Endothelial cell of umbilical vein (primary cell): ENCODE measurements at regions not wholly inside any gene's neighbourhood (a gene's known extent, or its start where the extent isn't known, plus 50 kb on each side); places are given as distances from the start of the nearest gene placed in this dataset.

ENCODE experiments used
- BruUV-seq: library from RNA; stranded (reverse); fragments of 400-500 nt; replicated peaks from 2 replicates; lab custom pipeline; 2021; lab: Mats Ljungman, UMichigan
- CTCF ChIA-PET: fragments of 300-600, 350-600 bp; sonication (Branson Sonifier 250); formaldehyde crosslinking; loops from one replicate; lab custom pipeline; 2021; ENCODE audit warnings: antibody characterized with exemption, inconsistent platforms; lab: Charles Lee
- POLR2A ChIA-PET: fragments of 300-600, 350-600 bp; sonication (Branson Sonifier 250); formaldehyde crosslinking; loops from one replicate; lab custom pipeline; 2021; ENCODE audit warnings: antibody characterized with exemption, inconsistent platforms; lab: Charles Lee
- DNase-seq: peaks from one replicate; pipeline ENCODE4 v3.0.0-alpha.2; 2011; ENCODE audit warnings: low read depth, low spot score
- FAIRE-seq: peaks from 2 replicates; lab custom pipeline; 2011; peaks lifted over from hg19 to GRCh38; lab: Jason Lieb, UNC
- H2AFZ ChIP-seq: 2 replicates; pipeline ENCODE4 v1.6.0; 2012; ENCODE audit warnings: low read depth, low read length, control low read depth, inconsistent platforms
- H3K27ac ChIP-seq: 2 replicates; pipeline ENCODE4 v1.5.1; 2011; ENCODE audit warnings: low read depth, mild to moderate bottlenecking, control low read depth, low read length, moderate library complexity; ENCODE audit not compliant: insufficient read depth
- H3K27me3 ChIP-seq, 2 experiments: 2 replicates each; pipeline versions ENCODE4 v1.6.0 to v1.6.1; 2011; ENCODE audit warnings: low read length in 2 of 2, mixed read lengths in 1 of 2; ENCODE audit not compliant: control insufficient read depth in 2 of 2, insufficient read depth in 2 of 2
- H3K36me3 ChIP-seq, 2 experiments: 2 replicates in 1 of 2; 3 replicates in 1 of 2; pipeline ENCODE4 v1.5.1; 2011; ENCODE audit warnings: low read length in 2 of 2, mild to moderate bottlenecking in 1 of 2, moderate library complexity in 1 of 2; ENCODE audit not compliant: control insufficient read depth in 2 of 2, insufficient read depth in 2 of 2; ENCODE audit errors: extremely low read depth in 1 of 2
- H3K4me1 ChIP-seq: 3 replicates; pipeline ENCODE4 v1.5.1; 2011; ENCODE audit warnings: mild to moderate bottlenecking, low read length; ENCODE audit not compliant: control insufficient read depth, insufficient read depth; ENCODE audit errors: extremely low read depth
- H3K4me2 ChIP-seq: 2 replicates; pipeline ENCODE4 v1.6.1; 2011; ENCODE audit warnings: low read length, control low read depth, mixed read lengths; ENCODE audit not compliant: insufficient read depth
- H3K4me3 ChIP-seq, 3 experiments: fragments of 200-600 bp in 1 of 3; sonication (generic), shearing (Covaris generic) in 1 of 3; replicated peaks in 1 of 3; 2 replicates each; pipeline ENCODE4 v1.5.1; 2011 to 2016; ENCODE audit warnings: control low read depth in 3 of 3, low read length in 3 of 3, mild to moderate bottlenecking in 2 of 3, inconsistent platforms in 1 of 3, low read depth in 1 of 3, moderate library complexity in 1 of 3; ENCODE audit not compliant: insufficient read depth in 1 of 3
- H3K79me2 ChIP-seq: 2 replicates; pipeline ENCODE4 v1.6.0; 2012; ENCODE audit warnings: low read length, inconsistent platforms; ENCODE audit not compliant: control insufficient read depth, insufficient read depth
- H3K9ac ChIP-seq: replicated peaks from 2 replicates; pipeline ENCODE3; 2011; ENCODE audit warnings: low read length, control low read depth; ENCODE audit not compliant: insufficient read depth; ENCODE audit errors: extremely low read depth
- H3K9me1 ChIP-seq: replicated peaks from 3 replicates; pipeline ENCODE4 v1.6.0; 2011; ENCODE audit warnings: mild to moderate bottlenecking, low read length; ENCODE audit not compliant: control insufficient read depth, insufficient read depth; ENCODE audit errors: extremely low read depth
- H3K9me3 ChIP-seq: replicated peaks from 2 replicates; pipeline ENCODE4 v1.5.1; 2012; ENCODE audit warnings: low read length, inconsistent platforms; ENCODE audit not compliant: control insufficient read depth, insufficient read depth
- H4K20me1 ChIP-seq: replicated peaks from 2 replicates; pipeline ENCODE3; 2011; ENCODE audit warnings: mild to moderate bottlenecking, low read length; ENCODE audit not compliant: control insufficient read depth, insufficient read depth; ENCODE audit errors: extremely low read depth
- EZH2 ChIP-seq: IDR thresholded peaks from 2 replicates; pipeline ENCODE4 v1.6.1; 2012; ENCODE audit warnings: borderline replicate concordance, low read depth, mild to moderate bottlenecking, moderate library complexity, low read length, inconsistent platforms; ENCODE audit not compliant: severe bottlenecking
- JUN ChIP-seq: IDR thresholded peaks from 2 replicates; pipeline ENCODE4 v1.6.1; 2011; ENCODE audit warnings: borderline replicate concordance, low read depth; ENCODE audit not compliant: insufficient read length, insufficient read depth
- MYC ChIP-seq: IDR thresholded peaks from one replicate; pipeline ENCODE4 v1.6.1; 2011; ENCODE audit warnings: mild to moderate bottlenecking, low read depth, low read length
- POLR2A ChIP-seq: IDR thresholded peaks from 2 replicates; pipeline ENCODE4 v1.6.1; 2012; ENCODE audit warnings: low read depth, mild to moderate bottlenecking, control low read depth, low read length
- POLR2AphosphoS5 ChIP-seq: IDR thresholded peaks from 2 replicates; pipeline ENCODE4 v1.6.1; 2012; ENCODE audit warnings: low read depth, mild to moderate bottlenecking, control low read depth, low read length, moderate library complexity; ENCODE audit not compliant: insufficient read depth
- dilution Hi-C: fragments of 300-500 bp; cut with MboI; formaldehyde crosslinking; loops from one replicate; pipeline ENCODE4 v1.15.0; 2019; ENCODE audit warnings: low sequenced_read_pairs; ENCODE audit not compliant: extremely low pct_ligation_motif_present
- intact Hi-C: fragments of 100-400 bp; cut with micrococcal nuclease; formaldehyde crosslinking; loops from one replicate; pipeline ENCODE4 v1.10.0; 2022
- TF ChIP-seq, protein P1 (sequence below), 2 donors: IDR thresholded peaks; 1 replicate in 1 of 2; 2 replicates in 1 of 2; pipeline ENCODE4 v1.5.1; 2011; ENCODE audit warnings: low read length in 2 of 2, mild to moderate bottlenecking in 2 of 2, moderate library complexity in 2 of 2, control low read depth in 1 of 2, inconsistent platforms in 1 of 2, low read depth in 1 of 2; ENCODE audit not compliant: insufficient read depth in 1 of 2; ENCODE audit errors: extremely low read depth in 1 of 2

DNA sequence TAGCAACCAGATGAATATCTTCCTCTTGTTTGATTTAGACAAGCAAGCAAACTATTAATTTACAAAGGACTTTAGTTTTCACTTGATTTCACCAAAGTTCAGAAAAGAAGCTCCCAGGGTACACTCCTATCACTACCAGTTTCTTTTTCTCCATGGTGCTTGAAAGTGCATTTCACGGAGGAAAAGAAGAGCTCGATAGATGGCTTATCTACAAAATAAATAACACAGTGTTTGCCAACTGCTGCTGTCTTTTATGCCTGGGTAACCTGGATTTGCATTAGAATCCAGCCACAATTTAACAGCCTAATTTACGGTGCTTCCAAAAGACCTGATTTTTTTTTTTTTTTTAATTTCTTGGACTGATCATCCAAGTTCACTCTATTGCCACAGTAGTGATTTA lies 275.7 kb downstream of the GPR37 start:
- Histone ChIP-seq H3K9me3 (no peaks in the 10 kb centered on the region), H3K36me3 (no peaks in the 10 kb centered on the region), H2AFZ (no peak overlapping the region), H3K4me1 (no peaks in the 10 kb centered on the region), H4K20me1 (no peaks in the 10 kb centered on the region), H3K9me1 (no peaks in the 10 kb centered on the region), H3K27ac (no peak overlapping the region), H3K79me2 (no peaks in the 10 kb centered on the region), H3K27me3 (no peaks in the 10 kb centered on the region), H3K9ac (no peak overlapping the region), H3K4me3 (no peak overlapping the region), H3K4me2 (no peak overlapping the region)
- ChIA-PET POLR2A (no interaction called here), CTCF (no interaction called here)
- DNase-seq (no peak), FAIRE-seq (no peak)
- TF ChIP-seq POLR2A (no peak), POLR2AphosphoS5 (no peak), MYC (no peak), JUN (no peak), EZH2 (no peak)
- TF ChIP-seq, protein P1, sequence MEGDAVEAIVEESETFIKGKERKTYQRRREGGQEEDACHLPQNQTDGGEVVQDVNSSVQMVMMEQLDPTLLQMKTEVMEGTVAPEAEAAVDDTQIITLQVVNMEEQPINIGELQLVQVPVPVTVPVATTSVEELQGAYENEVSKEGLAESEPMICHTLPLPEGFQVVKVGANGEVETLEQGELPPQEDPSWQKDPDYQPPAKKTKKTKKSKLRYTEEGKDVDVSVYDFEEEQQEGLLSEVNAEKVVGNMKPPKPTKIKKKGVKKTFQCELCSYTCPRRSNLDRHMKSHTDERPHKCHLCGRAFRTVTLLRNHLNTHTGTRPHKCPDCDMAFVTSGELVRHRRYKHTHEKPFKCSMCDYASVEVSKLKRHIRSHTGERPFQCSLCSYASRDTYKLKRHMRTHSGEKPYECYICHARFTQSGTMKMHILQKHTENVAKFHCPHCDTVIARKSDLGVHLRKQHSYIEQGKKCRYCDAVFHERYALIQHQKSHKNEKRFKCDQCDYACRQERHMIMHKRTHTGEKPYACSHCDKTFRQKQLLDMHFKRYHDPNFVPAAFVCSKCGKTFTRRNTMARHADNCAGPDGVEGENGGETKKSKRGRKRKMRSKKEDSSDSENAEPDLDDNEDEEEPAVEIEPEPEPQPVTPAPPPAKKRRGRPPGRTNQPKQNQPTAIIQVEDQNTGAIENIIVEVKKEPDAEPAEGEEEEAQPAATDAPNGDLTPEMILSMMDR (IDR thresholded peaks at IDR 0.05; ENCODE audit: extremely low read depth in 1 of 2, insufficient read depth in 1 of 2, low read depth in 1 of 2, low read length in 2 of 2), result no peak
- dilution Hi-C loops (no loop called here), intact Hi-C loops (no loop called here)
- BruUV-seq, result no TSS peak
